GM12878 (cell line): ENCODE measurements at regions not wholly inside any gene's neighbourhood (a gene's known extent, or its start where the extent isn't known, plus 50 kb on each side); places are given as distances from the start of the nearest gene placed in this dataset.

Experiments used
- E4F1 ChIP-seq: fragments of 450-650 bp; IDR thresholded peaks from 2 replicates; pipeline ENCODE4 v1.6.1; 2018; ENCODE audit warnings: borderline replicate concordance, mild to moderate bottlenecking; ENCODE audit not compliant: partially characterized antibody
- POLR2A ChIP-seq: IDR thresholded peaks from 2 replicates; pipeline ENCODE4 v1.6.1; 2011; ENCODE audit warnings: low read depth, mild to moderate bottlenecking, low read length
- USF2 ChIP-seq: IDR thresholded peaks from 2 replicates; pipeline ENCODE4 v1.6.1; 2011; ENCODE audit warnings: low read depth, low read length, improper control_type of control experiment, borderline replicate concordance
- ZBTB33 ChIP-seq: fragments of 450-650 bp; IDR thresholded peaks from 2 replicates; pipeline ENCODE4 v1.6.1; 2017; ENCODE audit warnings: mild to moderate bottlenecking
- TF ChIP-seq, protein P1 (sequence below): fragments of 450-650 bp; IDR thresholded peaks from 2 replicates; pipeline ENCODE4 v1.6.1; 2017; ENCODE audit warnings: antibody characterized with exemption, mild to moderate bottlenecking, moderate library complexity

DNA sequence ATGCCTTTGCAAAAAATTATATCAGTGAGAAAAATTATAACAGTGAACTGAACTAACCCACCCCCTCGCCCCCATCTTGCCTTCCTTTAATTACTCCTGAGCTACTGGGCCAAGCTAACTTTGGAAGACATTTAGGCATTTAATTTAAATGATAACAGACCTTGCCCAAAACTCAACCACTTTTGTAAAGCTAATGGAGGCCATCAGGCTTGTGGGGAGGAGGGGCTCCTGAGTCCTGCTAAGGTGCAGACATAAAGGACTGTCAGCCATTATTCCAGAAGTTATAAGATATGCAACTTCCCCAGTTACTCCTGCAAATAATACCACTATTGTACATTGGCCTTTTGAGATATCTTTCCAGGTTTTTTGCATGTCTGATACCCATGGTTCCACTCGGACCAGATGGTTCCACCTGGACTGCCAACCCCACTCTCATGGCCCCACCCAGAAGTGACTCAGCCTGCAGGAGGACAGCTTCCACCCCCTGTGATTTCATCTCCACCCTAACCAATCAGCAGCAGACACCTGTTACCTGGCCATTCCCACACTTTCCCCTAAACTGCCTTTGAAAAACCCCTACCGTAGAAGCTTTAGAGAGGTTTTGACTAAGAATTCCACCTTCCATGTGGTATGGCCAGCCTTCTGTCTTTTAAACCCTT is 805.4 kb upstream of the CDH6 start (continued):
- TF ChIP-seq E4F1 = no peak
- TF ChIP-seq, protein P1, sequence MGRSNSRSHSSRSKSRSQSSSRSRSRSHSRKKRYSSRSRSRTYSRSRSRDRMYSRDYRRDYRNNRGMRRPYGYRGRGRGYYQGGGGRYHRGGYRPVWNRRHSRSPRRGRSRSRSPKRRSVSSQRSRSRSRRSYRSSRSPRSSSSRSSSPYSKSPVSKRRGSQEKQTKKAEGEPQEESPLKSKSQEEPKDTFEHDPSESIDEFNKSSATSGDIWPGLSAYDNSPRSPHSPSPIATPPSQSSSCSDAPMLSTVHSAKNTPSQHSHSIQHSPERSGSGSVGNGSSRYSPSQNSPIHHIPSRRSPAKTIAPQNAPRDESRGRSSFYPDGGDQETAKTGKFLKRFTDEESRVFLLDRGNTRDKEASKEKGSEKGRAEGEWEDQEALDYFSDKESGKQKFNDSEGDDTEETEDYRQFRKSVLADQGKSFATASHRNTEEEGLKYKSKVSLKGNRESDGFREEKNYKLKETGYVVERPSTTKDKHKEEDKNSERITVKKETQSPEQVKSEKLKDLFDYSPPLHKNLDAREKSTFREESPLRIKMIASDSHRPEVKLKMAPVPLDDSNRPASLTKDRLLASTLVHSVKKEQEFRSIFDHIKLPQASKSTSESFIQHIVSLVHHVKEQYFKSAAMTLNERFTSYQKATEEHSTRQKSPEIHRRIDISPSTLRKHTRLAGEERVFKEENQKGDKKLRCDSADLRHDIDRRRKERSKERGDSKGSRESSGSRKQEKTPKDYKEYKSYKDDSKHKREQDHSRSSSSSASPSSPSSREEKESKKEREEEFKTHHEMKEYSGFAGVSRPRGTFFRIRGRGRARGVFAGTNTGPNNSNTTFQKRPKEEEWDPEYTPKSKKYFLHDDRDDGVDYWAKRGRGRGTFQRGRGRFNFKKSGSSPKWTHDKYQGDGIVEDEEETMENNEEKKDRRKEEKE = no peak
- TF ChIP-seq POLR2A = no peak
- no peak for TF ChIP-seq USF2
- TF ChIP-seq ZBTB33 = no peak
